Osteoblast (primary cell): ENCODE measurements at regions not wholly inside any gene's neighbourhood (a gene's known extent, or its start where the extent isn't known, plus 50 kb on each side); places are given as distances from the start of the nearest gene placed in this dataset.

Source experiments
- DNase-seq: peaks from one replicate; pipeline ENCODE4 v3.0.0; 2011; ENCODE audit warnings: low spot score, mixed read lengths; ENCODE audit not compliant: insufficient read length; ENCODE audit errors: missing footprints
- H2AFZ ChIP-seq: 2 replicates; pipeline ENCODE4 v1.6.0; 2011; ENCODE audit warnings: mild to moderate bottlenecking, low read length
- H3K27ac ChIP-seq: 2 replicates; pipeline ENCODE4 v1.5.1; 2011; ENCODE audit warnings: mild to moderate bottlenecking, low read depth, low read length, moderate library complexity
- H3K27me3 ChIP-seq: 2 replicates; pipeline ENCODE4 v1.6.0; 2012; ENCODE audit warnings: mild to moderate bottlenecking, control low read depth, inconsistent platforms, low read length, moderate library complexity; ENCODE audit not compliant: insufficient read depth
- H3K36me3 ChIP-seq: 2 replicates; pipeline ENCODE4 v1.5.1; 2011; ENCODE audit warnings: mild to moderate bottlenecking, low read length, control low read depth, moderate library complexity; ENCODE audit not compliant: insufficient read depth
- H3K4me1 ChIP-seq: 2 replicates; pipeline ENCODE4 v1.5.1; 2011; ENCODE audit warnings: mild to moderate bottlenecking, low read length, control low read depth, moderate library complexity; ENCODE audit not compliant: insufficient read depth
- H3K4me2 ChIP-seq: 2 replicates; pipeline ENCODE4 v1.6.0; 2011; ENCODE audit warnings: mild to moderate bottlenecking, low read length; ENCODE audit not compliant: insufficient read depth
- H3K4me3 ChIP-seq: fragments of 200-600 bp; sonication (generic); 3 replicates; pipeline ENCODE4 v1.5.1; 2012; ENCODE audit warnings: mild to moderate bottlenecking, low read length, inconsistent platforms; ENCODE audit not compliant: insufficient read depth
- H3K79me2 ChIP-seq: 2 replicates; pipeline ENCODE4 v1.6.0; 2012; ENCODE audit warnings: mild to moderate bottlenecking, low read length, control low read depth, inconsistent platforms; ENCODE audit not compliant: insufficient read depth
- H3K9me3 ChIP-seq: 2 replicates; pipeline ENCODE4 v1.5.1; 2011; ENCODE audit warnings: low read depth, low read length, control low read depth
- H4K20me1 ChIP-seq: 2 replicates; pipeline ENCODE4 v1.6.0; 2012; ENCODE audit warnings: mild to moderate bottlenecking, low read length, control low read depth; ENCODE audit not compliant: insufficient read depth
- TF ChIP-seq, protein P1 (sequence below): IDR thresholded peaks from 2 replicates; pipeline ENCODE4 v1.5.1; 2011; ENCODE audit warnings: mild to moderate bottlenecking, low read depth, low read length, moderate library complexity; ENCODE audit errors: extremely low read depth

DNA sequence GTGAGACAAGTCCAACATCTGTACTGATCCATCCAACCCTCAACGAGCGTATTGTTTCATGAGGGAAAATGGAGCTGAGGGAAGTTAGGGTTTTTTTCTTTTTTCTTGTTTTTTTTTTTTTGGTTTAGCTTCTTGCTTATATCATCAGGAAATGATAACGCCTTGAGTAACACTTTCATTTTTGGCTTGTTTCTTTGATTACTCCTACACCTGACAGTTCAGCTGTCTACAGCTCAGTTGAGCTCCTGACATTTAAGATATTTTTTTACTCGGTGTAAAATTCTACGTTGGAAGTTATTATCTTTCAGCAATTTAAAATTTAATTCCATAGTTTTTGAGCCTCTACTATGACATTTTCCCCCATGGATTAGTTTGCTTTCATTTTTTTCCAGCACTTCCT lies 691.0 kb upstream of the HTR2C start:
- no peak overlapping the region for H3K4me3 ChIP-seq
- no peak overlapping the region for H3K4me2 ChIP-seq
- no peaks in the 10 kb centered on the region for H4K20me1 ChIP-seq
- no peaks in the 10 kb centered on the region for H3K36me3 ChIP-seq
- H2AFZ ChIP-seq: no peak overlapping the region
- H3K9me3 ChIP-seq: peaks cover 2% of the 10 kb centered on the region
- H3K4me1 ChIP-seq: no peaks in the 10 kb centered on the region
- no peaks in the 10 kb centered on the region for H3K79me2 ChIP-seq
- no peak overlapping the region for H3K27ac ChIP-seq
- H3K27me3 ChIP-seq: no peaks in the 10 kb centered on the region
- DNase-seq: no peak
- TF ChIP-seq, protein P1, sequence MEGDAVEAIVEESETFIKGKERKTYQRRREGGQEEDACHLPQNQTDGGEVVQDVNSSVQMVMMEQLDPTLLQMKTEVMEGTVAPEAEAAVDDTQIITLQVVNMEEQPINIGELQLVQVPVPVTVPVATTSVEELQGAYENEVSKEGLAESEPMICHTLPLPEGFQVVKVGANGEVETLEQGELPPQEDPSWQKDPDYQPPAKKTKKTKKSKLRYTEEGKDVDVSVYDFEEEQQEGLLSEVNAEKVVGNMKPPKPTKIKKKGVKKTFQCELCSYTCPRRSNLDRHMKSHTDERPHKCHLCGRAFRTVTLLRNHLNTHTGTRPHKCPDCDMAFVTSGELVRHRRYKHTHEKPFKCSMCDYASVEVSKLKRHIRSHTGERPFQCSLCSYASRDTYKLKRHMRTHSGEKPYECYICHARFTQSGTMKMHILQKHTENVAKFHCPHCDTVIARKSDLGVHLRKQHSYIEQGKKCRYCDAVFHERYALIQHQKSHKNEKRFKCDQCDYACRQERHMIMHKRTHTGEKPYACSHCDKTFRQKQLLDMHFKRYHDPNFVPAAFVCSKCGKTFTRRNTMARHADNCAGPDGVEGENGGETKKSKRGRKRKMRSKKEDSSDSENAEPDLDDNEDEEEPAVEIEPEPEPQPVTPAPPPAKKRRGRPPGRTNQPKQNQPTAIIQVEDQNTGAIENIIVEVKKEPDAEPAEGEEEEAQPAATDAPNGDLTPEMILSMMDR: no peak

DNA sequence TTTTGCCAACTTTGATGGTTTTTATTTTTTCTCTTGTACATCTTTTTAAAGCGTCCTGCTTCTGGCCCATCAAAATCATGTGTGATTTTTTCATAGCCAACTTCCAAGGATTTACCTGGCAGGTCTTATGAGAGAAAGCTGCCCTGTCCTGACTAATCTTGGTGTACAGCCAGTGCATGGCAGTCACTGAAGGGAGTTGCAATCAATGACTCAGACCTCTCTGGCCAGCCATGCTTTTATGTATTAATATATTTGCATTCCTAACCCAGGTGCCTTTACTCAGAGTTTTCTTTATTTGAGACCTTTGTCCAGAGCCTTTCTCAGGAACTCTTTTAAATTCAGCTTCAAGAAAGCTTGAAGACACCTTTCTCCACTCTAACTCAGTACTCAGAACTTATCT lies 691.5 kb upstream of the HTR2C start:
- DNase-seq: no peak
- H3K27ac ChIP-seq: no peak overlapping the region
- no peaks in the 10 kb centered on the region for H3K27me3 ChIP-seq
- peaks cover 2% of the 10 kb centered on the region for H3K9me3 ChIP-seq
- H4K20me1 ChIP-seq: no peaks in the 10 kb centered on the region
- TF ChIP-seq, protein P1: no peak
- H2AFZ ChIP-seq: no peak overlapping the region
- no peak overlapping the region for H3K4me3 ChIP-seq
- H3K79me2 ChIP-seq: no peaks in the 10 kb centered on the region
- H3K4me2 ChIP-seq: no peak overlapping the region
- no peaks in the 10 kb centered on the region for H3K4me1 ChIP-seq
- no peaks in the 10 kb centered on the region for H3K36me3 ChIP-seq

DNA sequence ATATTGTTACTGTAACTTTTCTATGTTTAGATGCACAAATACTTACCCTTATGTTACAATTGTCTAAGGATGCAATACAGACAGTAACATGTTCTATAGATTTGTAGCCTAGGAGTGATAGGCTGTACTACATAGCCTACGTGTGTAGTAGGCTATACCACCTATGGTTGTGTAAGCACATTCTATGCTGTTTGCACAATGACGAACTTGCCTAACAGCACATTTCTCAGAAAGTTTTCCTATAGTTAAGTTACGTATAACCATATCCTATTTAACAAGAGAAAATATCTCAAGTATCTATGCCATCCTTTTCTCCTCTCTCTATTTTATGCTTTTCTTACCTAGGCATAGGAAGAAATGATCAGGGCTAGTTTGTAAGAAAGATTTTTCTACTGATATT lies 710.8 kb upstream of the HTR2C start:
- TF ChIP-seq, protein P1: no peak
- H3K4me3 ChIP-seq: no peak overlapping the region
- peaks cover 5% of the 10 kb centered on the region for H3K27me3 ChIP-seq
- H3K4me2 ChIP-seq: no peak overlapping the region
- no peaks in the 10 kb centered on the region for H3K36me3 ChIP-seq
- no peak overlapping the region for H3K27ac ChIP-seq
- no peaks in the 10 kb centered on the region for H3K79me2 ChIP-seq
- no peaks in the 10 kb centered on the region for H3K4me1 ChIP-seq
- no peaks in the 10 kb centered on the region for H3K9me3 ChIP-seq
- H2AFZ ChIP-seq: no peak overlapping the region
- DNase-seq: no peak
- H4K20me1 ChIP-seq: no peaks in the 10 kb centered on the region

DNA sequence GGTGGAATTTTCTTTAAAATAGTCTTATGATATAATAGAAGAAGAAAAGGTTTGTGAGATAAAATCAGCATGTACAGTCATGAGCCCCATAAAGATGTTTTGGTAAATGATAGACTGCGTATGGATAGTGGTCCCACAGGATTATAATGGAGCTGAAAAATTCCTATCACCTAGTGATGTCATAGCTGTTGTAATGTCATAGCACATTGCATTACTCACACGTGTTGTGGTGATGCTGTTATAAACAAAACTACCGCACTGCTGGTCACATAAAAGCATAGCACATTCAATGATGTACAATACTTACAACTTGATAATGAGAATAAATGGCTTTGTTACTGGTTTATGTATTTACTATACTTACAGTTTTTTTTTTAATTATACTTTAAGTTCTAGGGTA lies 715.2 kb upstream of the HTR2C start:
- H4K20me1 ChIP-seq: no peaks in the 10 kb centered on the region
- no peaks in the 10 kb centered on the region for H3K9me3 ChIP-seq
- no peak overlapping the region for H3K27ac ChIP-seq
- no peak overlapping the region for H3K4me3 ChIP-seq
- H3K4me2 ChIP-seq: no peak overlapping the region
- no peaks in the 10 kb centered on the region for H3K36me3 ChIP-seq
- H3K27me3 ChIP-seq: peaks cover 13% of the 10 kb centered on the region
- no peak overlapping the region for H2AFZ ChIP-seq
- H3K79me2 ChIP-seq: no peaks in the 10 kb centered on the region
- H3K4me1 ChIP-seq: no peaks in the 10 kb centered on the region
- TF ChIP-seq, protein P1: no peak
- DNase-seq: no peak
